ENCODE measurements at regions not wholly inside any gene's neighbourhood (a gene's known extent, or its start where the extent isn't known, plus 50 kb on each side); places are given as distances from the start of the nearest gene placed in this dataset.

DNA sequence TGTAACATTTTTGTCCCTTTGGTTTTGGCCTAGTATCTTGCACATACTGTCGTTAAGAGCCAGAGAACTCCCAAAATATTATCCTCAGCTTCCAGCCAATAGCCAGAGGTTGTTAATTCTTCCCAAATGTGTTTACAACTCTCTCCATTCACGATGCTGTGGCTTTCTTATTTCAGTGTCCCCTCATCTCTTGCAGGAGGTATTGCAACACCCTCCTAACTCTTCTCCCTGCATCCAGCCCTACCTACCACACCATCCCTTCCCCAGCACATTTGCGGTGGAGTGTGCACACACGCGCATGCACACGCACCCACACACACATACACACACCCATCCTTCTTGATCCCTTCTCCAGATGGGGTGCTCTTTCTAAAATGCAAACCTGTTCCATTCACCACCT, 75.6 kb upstream of the LMO2 start:
- no peaks in the 10 kb centered on the region for H3K79me2 ChIP-seq (ENCODE audit: insufficient read depth, low read length)
- no peaks in the 10 kb centered on the region for H3K9me2 ChIP-seq (ENCODE audit: low read depth, low read length)
- H3K4me3 ChIP-seq (ENCODE audit: low read depth, low read length, poor library complexity, severe bottlenecking): no peak overlapping the region
- no peaks in the 10 kb centered on the region for H3K4me1 ChIP-seq (ENCODE audit: insufficient read depth, low read length, severe bottlenecking)
- no peak overlapping the region for H3K27ac ChIP-seq (ENCODE audit: low read depth, low read length, poor library complexity, severe bottlenecking)
- H3K27me3 ChIP-seq (ENCODE audit: insufficient read depth, low read length): no peaks in the 10 kb centered on the region
- H3K36me3 ChIP-seq (ENCODE audit: insufficient read depth, low read length): no peaks in the 10 kb centered on the region
- no peaks in the 10 kb centered on the region for H3F3A ChIP-seq (ENCODE audit: insufficient read depth, low read length)
- no peak for TF ChIP-seq EZH2 (IDR thresholded peaks at IDR 0.05; ENCODE audit: borderline replicate concordance, low read length)
- TF ChIP-seq CTCF (IDR thresholded peaks at IDR 0.05; ENCODE audit: low read length): no peak
- H3K9me3 ChIP-seq (ENCODE audit: low read length): no peaks in the 10 kb centered on the region
- H2AFZ ChIP-seq (ENCODE audit: low read length): no peak overlapping the region
- H4K20me1 ChIP-seq (ENCODE audit: insufficient read depth, low read length): no peaks in the 10 kb centered on the region
- no peak overlapping the region for H3K9ac ChIP-seq (ENCODE audit: low read length)
- H3K4me2 ChIP-seq (ENCODE audit: low read length): no peak overlapping the region

DNA sequence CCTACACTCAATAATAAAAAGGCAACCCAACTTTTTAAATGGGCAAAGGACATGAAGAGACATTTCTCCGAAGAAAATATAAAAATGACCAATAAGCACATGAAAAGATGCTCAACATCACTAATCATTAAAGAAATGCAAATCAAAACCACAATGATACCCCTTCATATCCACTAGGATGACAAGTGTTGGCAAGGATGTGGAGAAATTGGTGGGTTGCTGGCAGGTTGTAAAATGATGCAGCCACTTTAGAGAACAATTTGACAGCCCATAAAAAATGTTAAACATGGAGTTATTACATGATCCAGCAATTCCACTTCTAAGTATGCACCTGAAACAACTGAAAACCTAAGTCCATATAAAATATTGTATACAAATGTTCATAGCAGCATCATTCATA, 73.2 kb upstream of the LMO2 start:
- Histone ChIP-seq H3K4me1 (ENCODE audit: insufficient read depth, low read length, severe bottlenecking) (no peaks in the 10 kb centered on the region), H4K20me1 (ENCODE audit: insufficient read depth, low read length) (no peaks in the 10 kb centered on the region), H3K27me3 (ENCODE audit: insufficient read depth, low read length) (no peaks in the 10 kb centered on the region), H3K27ac (ENCODE audit: low read depth, low read length, poor library complexity, severe bottlenecking) (no peak overlapping the region), H2AFZ (ENCODE audit: low read length) (no peak overlapping the region), H3K36me3 (ENCODE audit: insufficient read depth, low read length) (no peaks in the 10 kb centered on the region), H3K79me2 (ENCODE audit: insufficient read depth, low read length) (no peaks in the 10 kb centered on the region), H3K9ac (ENCODE audit: low read length) (no peak overlapping the region), H3K4me2 (ENCODE audit: low read length) (no peak overlapping the region), H3F3A (ENCODE audit: insufficient read depth, low read length) (no peaks in the 10 kb centered on the region), H3K4me3 (ENCODE audit: low read depth, low read length, poor library complexity, severe bottlenecking) (no peak overlapping the region), H3K9me2 (ENCODE audit: low read depth, low read length) (no peaks in the 10 kb centered on the region), H3K9me3 (ENCODE audit: low read length) (no peaks in the 10 kb centered on the region)
- no peak for TF ChIP-seq CTCF (IDR thresholded peaks at IDR 0.05; ENCODE audit: low read length)
- TF ChIP-seq EZH2 (IDR thresholded peaks at IDR 0.05; ENCODE audit: borderline replicate concordance, low read length): no peak

DNA sequence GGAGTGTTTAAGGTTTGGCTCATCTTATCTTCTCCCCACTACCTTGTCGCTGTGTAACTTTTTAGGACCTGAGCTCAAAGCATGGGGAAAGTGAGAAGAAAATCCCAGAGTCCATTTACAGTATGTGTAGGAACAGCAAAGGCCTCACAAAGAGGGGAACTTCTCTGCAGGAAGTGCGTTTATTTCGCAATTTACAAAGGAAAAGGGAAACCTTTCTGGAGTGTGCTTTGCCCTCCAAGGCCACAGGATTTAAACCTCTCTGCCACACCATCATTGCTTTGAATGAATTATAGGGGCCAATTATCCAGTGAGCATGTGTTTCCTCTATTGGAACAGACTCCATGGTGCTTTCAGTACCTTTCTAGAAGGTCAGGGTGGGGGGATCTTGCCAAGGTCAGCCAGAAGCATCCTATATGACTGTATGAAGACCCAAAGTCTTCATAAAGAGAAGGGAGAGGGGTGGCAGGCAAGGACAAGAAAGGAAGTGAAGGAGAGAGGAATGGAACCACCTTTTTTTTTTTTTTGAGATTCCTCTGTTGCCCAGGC, 68.1 kb upstream of the LMO2 start:
- H3K27ac ChIP-seq (ENCODE audit: low read depth, low read length, poor library complexity, severe bottlenecking): no peak overlapping the region

More for the DNA sequence above, 68.1 kb upstream of the LMO2 start:
- Histone ChIP-seq H3F3A (ENCODE audit: insufficient read depth, low read length) (no peaks in the 10 kb centered on the region), H3K9me2 (ENCODE audit: low read depth, low read length) (no peaks in the 10 kb centered on the region), H3K4me2 (ENCODE audit: low read length) (no peak overlapping the region), H2AFZ (ENCODE audit: low read length) (no peak overlapping the region), H3K9ac (ENCODE audit: low read length) (no peak overlapping the region), H3K4me3 (ENCODE audit: low read depth, low read length, poor library complexity, severe bottlenecking) (no peak overlapping the region), H4K20me1 (ENCODE audit: insufficient read depth, low read length) (no peaks in the 10 kb centered on the region), H3K79me2 (ENCODE audit: insufficient read depth, low read length) (no peaks in the 10 kb centered on the region), H3K36me3 (ENCODE audit: insufficient read depth, low read length) (no peaks in the 10 kb centered on the region), H3K27me3 (ENCODE audit: insufficient read depth, low read length) (no peaks in the 10 kb centered on the region), H3K4me1 (ENCODE audit: insufficient read depth, low read length, severe bottlenecking) (no peaks in the 10 kb centered on the region), H3K9me3 (ENCODE audit: low read length) (no peaks in the 10 kb centered on the region)
- TF ChIP-seq CTCF (IDR thresholded peaks at IDR 0.05; ENCODE audit: low read length) (no peak), EZH2 (IDR thresholded peaks at IDR 0.05; ENCODE audit: borderline replicate concordance, low read length) (no peak)

All from OCI-LY1 (cell line).